Stomach (tissue), 8 donors: ENCODE measurements at regions not wholly inside any gene's neighbourhood (a gene's known extent, or its start where the extent isn't known, plus 50 kb on each side); places are given as distances from the start of the nearest gene placed in this dataset.
"Not testable (repeated sequence)": the region's sequence is repeated elsewhere in the genome, so short reads cannot be mapped to it uniquely, and the experiment has no call there.

ENCODE experiments used
- DNase-seq, 2 donors: peaks; one replicate each; pipeline versions ENCODE4 v3.0.0 to v3.0.0-alpha.2; 2013 to 2019
- H3K27ac ChIP-seq, 5 donors: fragments of 200-600 bp in 4 of 5; sonication (generic) in 4 of 5; one replicate each; pipeline ENCODE4 v1.5.1; 2013 to 2019; ENCODE audit warnings: mild to moderate bottlenecking in 1 of 5, moderate library complexity in 1 of 5
- H3K27me3 ChIP-seq, 3 donors: fragments of 200-600 bp; sonication (generic); one replicate each; pipeline ENCODE4 v1.5.1; 2017 to 2019; ENCODE audit warnings: mixed run types in 1 of 3
- H3K36me3 ChIP-seq, 4 donors: fragments of 200-600 bp; sonication (generic); 1 replicate in 3 of 4; 2 replicates in 1 of 4; pipeline ENCODE4 v1.5.1; 2016 to 2019
- H3K4me1 ChIP-seq, 4 donors: fragments of 200-600 bp; sonication (generic); one replicate each; pipeline ENCODE4 v1.5.1; 2016 to 2019
- H3K4me3 ChIP-seq, 4 donors: fragments of 200-600 bp; sonication (generic) in 3 of 4; one replicate each; pipeline ENCODE4 v1.5.1; 2016 to 2019; ENCODE audit warnings: mild to moderate bottlenecking in 1 of 4
- H3K9me3 ChIP-seq, 4 donors: fragments of 200-600 bp; sonication (generic); one replicate each; pipeline ENCODE4 v1.5.1; 2016 to 2019
- EP300 ChIP-seq: sonication (generic); formaldehyde crosslinking; IDR thresholded peaks from one replicate; pipeline ENCODE4 v1.6.1; 2017; ENCODE audit warnings: antibody characterized with exemption
- POLR2A ChIP-seq, 4 donors: fragments of 450-650 bp; IDR thresholded peaks; one replicate each; pipeline ENCODE4 v1.6.1; 2016; ENCODE audit warnings: antibody characterized with exemption in 4 of 4, control low read depth in 2 of 4, mild to moderate bottlenecking in 1 of 4, moderate library complexity in 1 of 4
- POLR2AphosphoS5 ChIP-seq, 3 donors: sonication (generic); formaldehyde crosslinking; IDR thresholded peaks; one replicate each; pipeline ENCODE4 v1.6.1; 2016; ENCODE audit warnings: antibody characterized with exemption in 3 of 3
- WGBS, 5 donors: extraction: QIAGEN DNeasy Blood & Tissue Kit in 3 of 5; methylation state at CpG; one replicate each; pipeline versions ENCODE4 v1.1.5 to v1.1.7; 2013 to 2018; 5-methylcytosine and 5-hydroxymethylcytosine counted together
- intact Hi-C: fragments of 100-400 bp; cut with DNase I; formaldehyde crosslinking; loops from one replicate; pipeline ENCODE4 v1.15.1; 2023; ENCODE audit warnings: low total_unique reads
- TF ChIP-seq, protein P1 (sequence below), 7 experiments: fragments of 450-650 bp in 4 of 7; fragments of 200-600 bp in 3 of 7; sonication (generic) in 3 of 7; IDR thresholded peaks; one replicate each; pipeline ENCODE4 v1.5.1; 2016 to 2019; ENCODE audit warnings: antibody characterized with exemption in 7 of 7, control low read depth in 2 of 7, mild to moderate bottlenecking in 1 of 7
- donor health status: healthy with polysubstance abuse.
- donor health status: Bipolar disorder and iron deficiency.
- donor health status: healthy.

DNA sequence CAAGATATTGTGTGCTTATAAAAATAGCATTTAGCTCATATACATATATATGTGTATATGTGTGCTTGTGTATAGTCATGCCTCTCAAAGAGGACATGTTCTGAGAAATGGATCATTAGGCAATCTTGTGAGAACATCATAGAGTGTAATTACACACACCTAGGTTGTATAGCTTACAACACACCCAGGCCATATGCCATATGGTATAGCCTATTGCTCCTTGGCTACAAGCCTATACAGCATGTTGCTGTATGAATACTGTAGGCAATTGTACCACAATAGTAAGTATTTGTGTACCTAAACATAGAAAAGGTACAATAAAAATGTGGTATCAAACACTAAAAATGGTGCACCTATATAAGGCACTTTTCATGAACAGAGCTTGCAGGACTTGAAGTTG is 1510.5 kb upstream of the LRRTM3 start:
- Histone ChIP-seq H3K27ac (no peak overlapping the region), H3K4me1 (no peaks in the 10 kb centered on the region), H3K4me3 (no peak overlapping the region), H3K9me3 (peaks cover 0 to 12% (median 6%) of the 10 kb centered on the region in 4 donors), H3K27me3 (no peaks in the 10 kb centered on the region), H3K36me3 (no peaks in the 10 kb centered on the region)
- no peak for DNase-seq
- TF ChIP-seq, protein P1, sequence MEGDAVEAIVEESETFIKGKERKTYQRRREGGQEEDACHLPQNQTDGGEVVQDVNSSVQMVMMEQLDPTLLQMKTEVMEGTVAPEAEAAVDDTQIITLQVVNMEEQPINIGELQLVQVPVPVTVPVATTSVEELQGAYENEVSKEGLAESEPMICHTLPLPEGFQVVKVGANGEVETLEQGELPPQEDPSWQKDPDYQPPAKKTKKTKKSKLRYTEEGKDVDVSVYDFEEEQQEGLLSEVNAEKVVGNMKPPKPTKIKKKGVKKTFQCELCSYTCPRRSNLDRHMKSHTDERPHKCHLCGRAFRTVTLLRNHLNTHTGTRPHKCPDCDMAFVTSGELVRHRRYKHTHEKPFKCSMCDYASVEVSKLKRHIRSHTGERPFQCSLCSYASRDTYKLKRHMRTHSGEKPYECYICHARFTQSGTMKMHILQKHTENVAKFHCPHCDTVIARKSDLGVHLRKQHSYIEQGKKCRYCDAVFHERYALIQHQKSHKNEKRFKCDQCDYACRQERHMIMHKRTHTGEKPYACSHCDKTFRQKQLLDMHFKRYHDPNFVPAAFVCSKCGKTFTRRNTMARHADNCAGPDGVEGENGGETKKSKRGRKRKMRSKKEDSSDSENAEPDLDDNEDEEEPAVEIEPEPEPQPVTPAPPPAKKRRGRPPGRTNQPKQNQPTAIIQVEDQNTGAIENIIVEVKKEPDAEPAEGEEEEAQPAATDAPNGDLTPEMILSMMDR (IDR thresholded peaks at IDR 0.05), result no peak
- TF ChIP-seq POLR2AphosphoS5 (IDR thresholded peaks at IDR 0.05) (no peak), EP300 (no peak), POLR2A (IDR thresholded peaks at IDR 0.05) (no peak)
- intact Hi-C loops, result no loop called here

DNA sequence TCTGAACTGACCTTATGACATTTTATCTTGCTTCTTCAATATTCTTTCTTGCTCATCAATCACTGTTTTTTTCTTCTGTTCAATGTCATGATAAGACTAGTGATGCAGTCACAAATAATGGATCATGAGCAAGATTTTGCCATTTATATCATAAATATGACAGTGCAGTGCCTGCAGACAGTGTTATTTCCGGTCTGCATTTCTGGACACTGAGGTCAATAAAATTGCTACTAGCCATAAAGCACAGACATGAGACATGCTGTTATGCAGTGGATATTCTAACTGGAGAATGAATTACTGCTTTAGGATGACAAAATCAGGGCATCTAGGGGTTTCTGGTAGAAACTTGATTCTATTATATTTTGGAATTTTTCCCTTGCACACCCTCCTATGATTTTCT is 1509.7 kb upstream of the LRRTM3 start:
- DNase-seq, result no peak
- Histone ChIP-seq H3K27ac (no peak overlapping the region), H3K4me3 (no peak overlapping the region), H3K27me3 (no peaks in the 10 kb centered on the region), H3K36me3 (no peaks in the 10 kb centered on the region), H3K9me3 (peaks cover 0 to 12% (median 6%) of the 10 kb centered on the region in 4 donors), H3K4me1 (no peaks in the 10 kb centered on the region)
- intact Hi-C loops, result no loop called here
- 85 to 90% (median 88%) methylated on average over 1 of the region's 1 CpG for WGBS, 5 donors
- TF ChIP-seq, protein P1 (IDR thresholded peaks at IDR 0.05), result no peak
- no peak for TF ChIP-seq POLR2AphosphoS5 (IDR thresholded peaks at IDR 0.05)
- TF ChIP-seq POLR2A (IDR thresholded peaks at IDR 0.05), result no peak
- no peak for TF ChIP-seq EP300

DNA sequence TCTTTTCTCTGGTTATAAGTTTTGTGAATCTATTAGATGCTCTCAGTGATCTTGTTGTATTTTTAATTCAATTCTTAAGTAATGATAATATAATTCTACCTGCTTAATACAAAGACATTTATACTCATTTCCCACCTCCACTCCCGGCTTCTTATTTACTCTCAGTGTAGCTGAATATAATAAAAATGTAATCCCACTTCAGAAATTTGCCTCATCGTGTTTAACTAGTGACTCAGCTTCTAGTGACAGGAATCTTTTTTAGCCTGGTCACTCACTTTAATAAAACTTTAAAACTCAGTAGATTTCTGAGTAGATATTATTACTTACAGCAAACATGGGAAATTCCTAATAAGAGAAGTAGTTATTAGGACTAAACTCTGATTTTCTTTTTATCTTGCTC is 1506.2 kb upstream of the LRRTM3 start:
- WGBS, 5 donors, result 47 to 62% (median 55%) methylated on average over 2 of the region's 2 CpGs
- Histone ChIP-seq H3K27me3 (no peaks in the 10 kb centered on the region), H3K4me3 (no peak overlapping the region), H3K4me1 (no peaks in the 10 kb centered on the region), H3K9me3 (peaks cover 0 to 12% (median 1%) of the 10 kb centered on the region in 4 donors), H3K27ac (no peak overlapping the region), H3K36me3 (no peaks in the 10 kb centered on the region)
- TF ChIP-seq EP300 (no peak), POLR2AphosphoS5 (IDR thresholded peaks at IDR 0.05) (no peak), POLR2A (IDR thresholded peaks at IDR 0.05) (no peak)
- TF ChIP-seq, protein P1 (IDR thresholded peaks at IDR 0.05), result no peak
- intact Hi-C loops, result no loop called here
- no peak for DNase-seq

DNA sequence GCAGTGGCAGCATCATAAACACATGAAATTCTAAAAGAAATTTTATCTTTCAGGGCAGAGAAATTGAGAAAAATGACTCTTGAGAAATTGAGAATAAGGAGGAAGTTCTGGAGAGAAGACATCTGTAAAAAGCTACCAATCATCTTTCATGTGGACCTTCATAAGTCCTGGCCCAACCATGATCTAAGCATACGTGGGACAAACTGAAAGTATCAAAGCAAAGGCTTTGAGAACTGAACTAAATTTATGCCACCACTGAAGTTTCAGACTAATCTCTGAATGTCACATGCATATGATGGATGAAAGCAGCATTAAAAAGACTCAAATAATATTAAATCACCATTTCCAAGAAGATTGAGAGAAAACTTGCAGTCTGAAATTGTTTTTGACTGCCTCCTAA is 1502.8 kb upstream of the LRRTM3 start:
- 57 to 79% (median 61%) methylated on average over 1 of the region's 1 CpG for WGBS, 5 donors

GRCh38 chr10:65429381-65429780 is 1496.5 kb upstream of the LRRTM3 start:
- intact Hi-C loops, DNase-seq: not testable (repeated sequence)

More for the DNA sequence above, 1502.8 kb upstream of the LRRTM3 start:
- no peak overlapping the region for H3K4me3 ChIP-seq
- H3K4me1 ChIP-seq, result no peaks in the 10 kb centered on the region
- intact Hi-C loops, result no loop called here
- no peak overlapping the region for H3K27ac ChIP-seq
- no peaks in the 10 kb centered on the region for H3K27me3 ChIP-seq
- TF ChIP-seq POLR2AphosphoS5 (IDR thresholded peaks at IDR 0.05) (no peak), EP300 (no peak), POLR2A (IDR thresholded peaks at IDR 0.05) (no peak)
- TF ChIP-seq, protein P1 (IDR thresholded peaks at IDR 0.05), result no peak
- H3K36me3 ChIP-seq, result no peaks in the 10 kb centered on the region
- DNase-seq, result no peak
- peaks cover 0 to under 1% (median 0%) of the 10 kb centered on the region in 4 donors for H3K9me3 ChIP-seq

More at GRCh38 chr10:65429381-65429780, 1496.5 kb upstream of the LRRTM3 start:
- not testable (repeated sequence) for H3K4me3 ChIP-seq, H3K4me1 ChIP-seq, H3K27me3 ChIP-seq, H3K36me3 ChIP-seq, H3K9me3 ChIP-seq, H3K27ac ChIP-seq
- WGBS, 5 donors, result 94 to 98% (median 97%) methylated on average over 8 to 30 of the region's 30 CpGs
